ENCODE measurements at regions not wholly inside any gene's neighbourhood (a gene's known extent, or its start where the extent isn't known, plus 50 kb on each side); places are given as distances from the start of the nearest gene placed in this dataset.
"Not testable (repeated sequence)": the region's sequence is repeated elsewhere in the genome, so short reads cannot be mapped to it uniquely, and the experiment has no call there.

DNA sequence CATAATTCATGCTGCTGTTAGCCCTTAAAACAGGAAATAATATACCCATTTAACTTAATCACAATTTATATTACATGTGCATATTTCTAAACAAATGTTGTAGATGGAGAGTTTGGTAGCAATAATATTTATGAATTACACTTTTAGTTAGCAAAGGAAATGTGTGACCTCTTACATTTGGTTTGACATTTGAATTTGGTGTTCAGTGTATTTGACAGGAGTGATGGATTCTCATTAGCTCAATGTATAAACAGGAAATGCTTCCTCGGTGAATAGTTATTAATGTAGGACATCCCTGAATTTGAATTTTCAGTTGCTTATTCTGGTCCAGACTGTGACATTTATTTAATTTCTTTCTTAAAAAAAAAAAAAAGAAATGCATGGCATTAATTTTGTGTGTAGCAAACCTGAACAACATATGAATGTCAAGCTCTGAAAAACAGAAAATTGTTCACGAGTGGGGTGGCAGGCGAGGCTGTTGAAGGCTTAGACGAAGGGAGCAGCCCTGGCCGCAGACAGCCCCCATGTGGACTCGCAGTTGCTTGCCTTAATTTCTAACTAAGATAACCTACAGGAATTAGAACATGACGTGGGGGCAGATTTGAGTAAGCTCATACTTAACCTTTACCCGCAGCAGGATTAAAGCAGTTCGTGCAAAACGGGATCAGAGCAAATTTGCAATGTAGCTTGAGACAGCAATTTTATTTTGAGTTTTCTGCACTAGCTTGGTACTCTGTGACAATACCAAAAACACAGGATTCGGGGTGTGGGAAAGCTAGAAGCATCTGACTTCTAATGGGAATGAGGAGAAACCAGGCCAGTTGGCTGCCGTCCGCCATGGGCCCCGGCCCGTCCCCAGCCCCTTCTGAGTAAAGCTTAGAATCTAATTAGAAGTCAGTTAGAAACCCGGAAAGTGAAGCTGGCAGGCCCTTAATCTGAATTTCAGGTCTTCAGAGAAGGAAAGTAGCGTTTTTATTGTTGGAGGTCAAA, 134.3 kb downstream of the MACROH2A1 start:
- no peak for TF ChIP-seq EZH2 (IDR thresholded peaks at IDR 0.05; ENCODE audit: borderline replicate concordance, low read depth, low read length, poor library complexity, severe bottlenecking)
- Histone ChIP-seq H3K4me1 (ENCODE audit: insufficient read depth, low read length, poor library complexity, severe bottlenecking) (peaks cover 9% of the 10 kb centered on the region), H3K27me3 (replicated peaks; ENCODE audit: insufficient read depth, low read depth, low read length, poor library complexity) (no peaks in the 10 kb centered on the region), H3K9me3 (ENCODE audit: low read depth, low read length, poor library complexity, severe bottlenecking) (no peaks in the 10 kb centered on the region), H3K36me3 (ENCODE audit: insufficient read depth, low read length, poor library complexity, severe bottlenecking) (no peaks in the 10 kb centered on the region), H3K27ac (ENCODE audit: low read depth, low read length, poor library complexity, severe bottlenecking) (no peak overlapping the region), H3K4me3 (ENCODE audit: low read depth, low read length, poor library complexity, severe bottlenecking) (no peak overlapping the region)
- ChIA-PET CTCF (no interaction called here), POLR2A (ENCODE audit: low non-redundant PET) (no interaction called here)
- intact Hi-C loops (cut with micrococcal nuclease; ENCODE audit: unreplicated experiment): no loop called here
- BruUV-seq (replicated peaks): no TSS peak
- DNase-seq (ENCODE audit: low spot score): no peak

DNA sequence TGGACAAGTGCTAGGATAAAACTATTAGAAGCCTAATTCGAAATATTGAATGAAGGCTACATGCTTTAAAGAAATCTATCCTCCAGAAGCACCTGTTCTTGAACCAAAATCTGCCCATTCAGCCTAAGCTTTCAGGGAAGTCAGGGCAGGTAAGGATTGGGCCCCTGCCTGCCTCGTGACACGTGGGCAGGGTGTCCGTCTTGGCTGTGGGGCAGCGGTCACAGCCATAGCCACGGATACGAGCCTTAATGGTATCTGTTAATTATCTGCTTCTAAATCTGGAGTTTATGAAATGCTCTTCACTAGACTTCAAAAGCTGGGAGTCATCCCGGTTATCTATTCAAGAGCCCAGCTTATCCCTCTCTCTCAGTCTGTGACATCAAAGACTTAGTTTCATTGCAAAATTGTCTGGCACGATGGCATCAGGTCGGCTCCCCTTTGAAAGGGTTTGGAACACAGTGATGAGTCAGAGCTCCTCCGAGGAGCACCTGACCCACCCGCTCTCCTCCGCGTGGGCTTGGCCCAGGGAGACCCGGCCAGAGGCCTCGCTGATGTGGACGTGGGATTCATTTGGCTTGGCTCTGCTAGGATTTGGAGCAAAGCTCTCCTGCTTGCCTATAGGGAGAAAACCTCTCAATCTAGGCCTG, 135.9 kb downstream of the MACROH2A1 start:
- no peak overlapping the region for H3K27ac ChIP-seq (ENCODE audit: low read depth, low read length, poor library complexity, severe bottlenecking)
- H3K4me1 ChIP-seq (ENCODE audit: insufficient read depth, low read length, poor library complexity, severe bottlenecking): peaks cover 3% of the 10 kb centered on the region
- no peak for TF ChIP-seq EZH2 (IDR thresholded peaks at IDR 0.05; ENCODE audit: borderline replicate concordance, low read depth, low read length, poor library complexity, severe bottlenecking)
- TF ChIP-seq, protein P1, sequence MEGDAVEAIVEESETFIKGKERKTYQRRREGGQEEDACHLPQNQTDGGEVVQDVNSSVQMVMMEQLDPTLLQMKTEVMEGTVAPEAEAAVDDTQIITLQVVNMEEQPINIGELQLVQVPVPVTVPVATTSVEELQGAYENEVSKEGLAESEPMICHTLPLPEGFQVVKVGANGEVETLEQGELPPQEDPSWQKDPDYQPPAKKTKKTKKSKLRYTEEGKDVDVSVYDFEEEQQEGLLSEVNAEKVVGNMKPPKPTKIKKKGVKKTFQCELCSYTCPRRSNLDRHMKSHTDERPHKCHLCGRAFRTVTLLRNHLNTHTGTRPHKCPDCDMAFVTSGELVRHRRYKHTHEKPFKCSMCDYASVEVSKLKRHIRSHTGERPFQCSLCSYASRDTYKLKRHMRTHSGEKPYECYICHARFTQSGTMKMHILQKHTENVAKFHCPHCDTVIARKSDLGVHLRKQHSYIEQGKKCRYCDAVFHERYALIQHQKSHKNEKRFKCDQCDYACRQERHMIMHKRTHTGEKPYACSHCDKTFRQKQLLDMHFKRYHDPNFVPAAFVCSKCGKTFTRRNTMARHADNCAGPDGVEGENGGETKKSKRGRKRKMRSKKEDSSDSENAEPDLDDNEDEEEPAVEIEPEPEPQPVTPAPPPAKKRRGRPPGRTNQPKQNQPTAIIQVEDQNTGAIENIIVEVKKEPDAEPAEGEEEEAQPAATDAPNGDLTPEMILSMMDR (conservative IDR thresholded peaks at IDR 0.05; ENCODE audit: low read depth, low read length): no peak
- H3K36me3 ChIP-seq (ENCODE audit: insufficient read depth, low read length, poor library complexity, severe bottlenecking): no peaks in the 10 kb centered on the region
- no peaks in the 10 kb centered on the region for H3K27me3 ChIP-seq (replicated peaks; ENCODE audit: insufficient read depth, low read depth, low read length, poor library complexity)
- no peak for DNase-seq (ENCODE audit: low spot score)
- POLR2A ChIA-PET (ENCODE audit: low non-redundant PET): interaction anchor here (0.6 kb wide), 1 partner anchor 524 kb away, joined by 3 read pairs; no protein-coding TSS in a partner anchor
- no peaks in the 10 kb centered on the region for H3K9me3 ChIP-seq (ENCODE audit: low read depth, low read length, poor library complexity, severe bottlenecking)
- no peak overlapping the region for H3K4me3 ChIP-seq (ENCODE audit: low read depth, low read length, poor library complexity, severe bottlenecking)
- no TSS peak for BruUV-seq (replicated peaks)
- intact Hi-C loops (cut with micrococcal nuclease; ENCODE audit: unreplicated experiment): no loop called here
- CTCF ChIA-PET: no interaction called here

DNA sequence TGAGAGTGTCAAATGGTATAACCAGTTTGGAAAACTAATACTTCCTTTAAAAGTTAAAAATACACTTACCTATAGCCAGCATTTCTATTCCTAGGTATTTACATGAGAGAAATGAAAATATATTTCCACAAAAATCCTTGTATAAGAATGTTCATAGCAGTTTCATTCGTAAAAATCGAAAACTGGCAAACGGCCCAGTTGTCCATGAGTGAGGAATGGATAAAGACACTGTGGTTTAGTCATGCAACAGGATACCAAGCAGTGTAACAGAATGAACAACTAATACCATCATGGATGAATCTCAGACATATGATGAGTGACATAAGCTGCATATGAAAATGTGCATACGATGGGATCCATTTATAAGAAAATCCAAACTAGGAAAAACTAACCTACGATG, 136.7 kb downstream of the MACROH2A1 start:
- H3K4me3 ChIP-seq (ENCODE audit: low read depth, low read length, poor library complexity, severe bottlenecking): no peak overlapping the region
- BruUV-seq (replicated peaks): no TSS peak
- H3K27ac ChIP-seq (ENCODE audit: low read depth, low read length, poor library complexity, severe bottlenecking): no peak overlapping the region
- CTCF ChIA-PET: no interaction called here
- TF ChIP-seq EZH2 (IDR thresholded peaks at IDR 0.05; ENCODE audit: borderline replicate concordance, low read depth, low read length, poor library complexity, severe bottlenecking): no peak
- TF ChIP-seq, protein P1 (conservative IDR thresholded peaks at IDR 0.05; ENCODE audit: low read depth, low read length): no peak
- no peaks in the 10 kb centered on the region for H3K27me3 ChIP-seq (replicated peaks; ENCODE audit: insufficient read depth, low read depth, low read length, poor library complexity)
- H3K4me1 ChIP-seq (ENCODE audit: insufficient read depth, low read length, poor library complexity, severe bottlenecking): peaks cover 3% of the 10 kb centered on the region
- POLR2A ChIA-PET (ENCODE audit: low non-redundant PET): interaction anchor here (0.6 kb wide), 1 partner anchor 524 kb away, joined by 3 read pairs; no protein-coding TSS in a partner anchor
- no peaks in the 10 kb centered on the region for H3K36me3 ChIP-seq (ENCODE audit: insufficient read depth, low read length, poor library complexity, severe bottlenecking)
- intact Hi-C loops (cut with micrococcal nuclease; ENCODE audit: unreplicated experiment): no loop called here
- no peaks in the 10 kb centered on the region for H3K9me3 ChIP-seq (ENCODE audit: low read depth, low read length, poor library complexity, severe bottlenecking)
- no peak for DNase-seq (ENCODE audit: low spot score)

DNA sequence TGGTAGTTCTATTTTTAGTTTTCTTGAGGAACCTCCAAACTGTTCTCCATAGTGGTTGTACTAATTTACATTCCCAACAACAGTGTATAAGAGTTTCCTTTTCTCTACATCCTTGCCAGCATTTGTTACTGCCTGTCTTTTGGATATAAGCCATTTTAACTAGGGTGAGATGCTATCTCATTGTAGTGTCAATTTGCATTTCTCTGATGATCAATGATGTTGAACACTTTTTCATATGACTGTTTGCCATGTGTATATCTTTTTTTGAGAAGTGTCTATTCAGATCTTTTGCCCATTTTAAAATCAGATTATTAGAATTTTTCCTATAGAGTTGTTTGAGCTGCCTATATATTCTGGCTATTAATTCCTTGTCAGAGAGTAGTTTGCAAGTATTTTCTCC, 138.9 kb downstream of the MACROH2A1 start:
- H3K27me3 ChIP-seq (replicated peaks; ENCODE audit: insufficient read depth, low read depth, low read length, poor library complexity); H3K36me3 ChIP-seq (ENCODE audit: insufficient read depth, low read length, poor library complexity, severe bottlenecking); H3K9me3 ChIP-seq (ENCODE audit: low read depth, low read length, poor library complexity, severe bottlenecking); H3K4me1 ChIP-seq (ENCODE audit: insufficient read depth, low read length, poor library complexity, severe bottlenecking); BruUV-seq (replicated peaks); intact Hi-C loops (cut with micrococcal nuclease; ENCODE audit: unreplicated experiment); H3K27ac ChIP-seq (ENCODE audit: low read depth, low read length, poor library complexity, severe bottlenecking); POLR2A ChIA-PET (ENCODE audit: low non-redundant PET); CTCF ChIA-PET; H3K4me3 ChIP-seq (ENCODE audit: low read depth, low read length, poor library complexity, severe bottlenecking); DNase-seq (ENCODE audit: low spot score): not testable (repeated sequence)
